ENCODE measurements at regions not wholly inside any gene's neighbourhood (a gene's known extent, or its start where the extent isn't known, plus 50 kb on each side); places are given as distances from the start of the nearest gene placed in this dataset.
"Not testable (repeated sequence)": the region's sequence is repeated elsewhere in the genome, so short reads cannot be mapped to it uniquely, and the experiment has no call there.

DNA sequence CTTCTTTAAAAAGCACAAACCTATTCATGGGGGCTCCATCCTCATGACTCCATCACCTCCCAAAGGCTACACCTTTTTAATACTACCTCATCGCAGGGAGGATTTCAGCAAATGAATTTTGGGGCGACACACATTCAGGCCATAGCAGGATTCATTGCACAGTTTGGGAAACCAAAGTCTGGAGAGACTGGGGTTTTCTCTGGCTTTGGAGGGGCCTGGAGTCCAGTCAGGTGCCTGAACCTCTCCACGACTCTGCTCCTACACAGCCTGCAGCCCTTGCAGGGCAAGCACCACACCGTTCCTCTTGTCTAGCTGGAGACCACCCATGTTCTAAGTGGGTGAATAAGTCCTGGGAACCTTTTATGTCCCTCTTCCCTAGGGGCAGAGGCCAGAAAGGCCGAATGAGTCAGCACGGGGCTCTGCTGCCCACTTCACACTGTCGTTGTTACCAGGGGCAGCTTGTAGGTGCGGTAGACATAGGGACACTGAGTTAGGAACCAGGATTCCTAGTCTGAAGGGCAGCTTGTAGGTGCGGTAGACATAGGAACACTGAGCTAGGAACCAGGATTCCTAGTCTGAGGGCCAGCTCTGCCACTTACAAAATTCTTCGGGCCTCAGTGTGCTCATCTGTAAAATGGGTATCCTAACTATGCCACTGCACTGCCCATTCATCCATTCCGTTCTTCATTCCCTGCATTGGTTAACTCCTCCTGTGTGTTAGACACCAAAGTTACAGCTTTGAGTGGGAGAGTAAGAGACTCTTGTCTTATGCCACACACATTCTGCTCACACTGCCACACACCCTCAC, 251.7 kb upstream of the B3GAT1 start:
- H3K27ac ChIP-seq: no peak overlapping the region
- H3K36me3 ChIP-seq: no peaks in the 10 kb centered on the region
- H4K20me1 ChIP-seq: no peaks in the 10 kb centered on the region
- H3K4me3 ChIP-seq: no peak overlapping the region
- no peaks in the 10 kb centered on the region for H3K27me3 ChIP-seq
- H3K9me3 ChIP-seq: peaks cover 4% of the 10 kb centered on the region
- TF ChIP-seq Cebpa-rat (IDR thresholded peaks at IDR 0.05): no peak
- H3K9ac ChIP-seq: no peak overlapping the region
- H3K4me1 ChIP-seq: no peaks in the 10 kb centered on the region
- H3K4me2 ChIP-seq: no peak overlapping the region

DNA sequence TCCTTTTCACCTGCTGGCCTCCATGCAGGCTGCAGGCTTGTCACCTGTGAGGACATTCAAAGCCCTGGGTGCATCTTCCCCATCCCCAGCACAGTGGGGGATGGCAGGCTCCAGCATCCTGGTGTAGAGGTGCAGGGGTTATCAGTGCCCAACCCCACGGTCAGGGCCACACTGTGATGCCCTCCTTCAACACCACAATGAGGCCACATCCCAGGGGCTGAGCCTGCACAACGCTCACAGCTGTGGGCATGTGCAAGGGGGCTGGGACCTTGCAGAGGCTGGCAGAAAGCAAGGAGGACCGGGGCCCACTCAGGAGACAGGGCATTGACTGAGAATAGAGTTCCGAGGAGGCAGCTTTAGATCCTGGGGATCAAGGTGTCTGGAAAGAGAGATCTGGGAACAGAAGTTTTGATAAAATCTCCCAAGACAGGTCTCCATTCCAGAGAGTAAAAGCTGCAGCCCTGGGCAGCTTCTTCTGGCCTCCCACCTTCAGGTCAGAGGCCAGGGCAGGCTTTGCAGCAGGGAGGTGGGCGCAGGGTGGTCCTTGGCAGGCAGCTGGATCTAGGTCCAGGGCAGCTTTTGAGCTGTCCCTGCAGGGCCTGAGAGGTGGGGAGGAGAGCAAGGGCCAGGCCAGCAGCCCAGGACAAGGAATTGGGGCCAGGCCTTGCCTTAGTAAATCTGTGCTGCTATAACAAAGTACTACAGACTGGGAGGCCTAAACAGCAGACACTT, 250.8 kb upstream of the B3GAT1 start:
- no peak for TF ChIP-seq Cebpa-rat (IDR thresholded peaks at IDR 0.05)
- Histone ChIP-seq H3K36me3 (no peaks in the 10 kb centered on the region), H3K27ac (no peak overlapping the region), H4K20me1 (no peaks in the 10 kb centered on the region), H3K9ac (no peak overlapping the region), H3K4me2 (no peak overlapping the region), H3K4me3 (no peak overlapping the region), H3K4me1 (no peaks in the 10 kb centered on the region), H3K27me3 (no peaks in the 10 kb centered on the region), H3K9me3 (peaks cover 4% of the 10 kb centered on the region)

- H3K27me3 ChIP-seq: no peaks in the 10 kb centered on the region
- TF ChIP-seq Cebpa-rat (IDR thresholded peaks at IDR 0.05): no peak
- H3K9ac ChIP-seq: no peak overlapping the region
- H3K4me1 ChIP-seq: no peaks in the 10 kb centered on the region
- H4K20me1 ChIP-seq: no peaks in the 10 kb centered on the region
- H3K9me3 ChIP-seq: peaks cover 4% of the 10 kb centered on the region
- H3K4me3 ChIP-seq: no peak overlapping the region
- H3K27ac ChIP-seq: no peak overlapping the region
- no peaks in the 10 kb centered on the region for H3K36me3 ChIP-seq
- H3K4me2 ChIP-seq: no peak overlapping the region
Measured at GRCh38 chr11:134661660-134662059, 249.6 kb upstream of the B3GAT1 start.

DNA sequence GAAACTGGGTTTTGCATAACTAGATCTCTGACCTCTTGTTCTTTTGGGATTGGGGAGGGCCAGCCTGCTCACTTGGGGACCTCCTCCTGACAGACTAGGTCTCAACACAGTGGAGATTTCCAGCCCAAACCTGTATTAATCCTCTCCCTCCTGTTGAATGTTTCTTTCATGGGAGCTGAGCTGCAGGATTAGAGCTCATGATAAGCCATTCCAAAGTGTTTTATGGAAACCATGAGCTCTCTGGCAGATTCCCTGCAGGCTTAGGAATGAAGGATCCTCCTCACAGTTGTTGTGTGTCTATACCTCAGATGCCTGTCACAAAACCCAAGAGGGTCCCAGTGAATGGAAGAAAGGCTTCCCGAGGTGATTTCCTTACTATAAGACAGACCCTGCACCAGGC, 248.4 kb upstream of the B3GAT1 start:
- H3K27me3 ChIP-seq: no peaks in the 10 kb centered on the region
- H3K9me3 ChIP-seq: peaks cover 4% of the 10 kb centered on the region
- no peak overlapping the region for H3K4me2 ChIP-seq
- no peak overlapping the region for H3K9ac ChIP-seq
- H3K4me1 ChIP-seq: peaks cover 3% of the 10 kb centered on the region; the same call in 1 of the 2 replicates
- no peak overlapping the region for H3K4me3 ChIP-seq
- H3K36me3 ChIP-seq: no peaks in the 10 kb centered on the region
- H4K20me1 ChIP-seq: no peaks in the 10 kb centered on the region
- no peak overlapping the region for H3K27ac ChIP-seq
- no peak for TF ChIP-seq Cebpa-rat (IDR thresholded peaks at IDR 0.05)

- no peak for TF ChIP-seq Cebpa-rat (IDR thresholded peaks at IDR 0.05)
- Histone ChIP-seq H3K9me3 (peaks cover 4% of the 10 kb centered on the region), H3K4me3 (no peak overlapping the region)
Measured at GRCh38 chr11:134659882-134660281, 247.8 kb upstream of the B3GAT1 start.

GRCh38 chr11:134658481-134659225, 246.6 kb upstream of the B3GAT1 start:
- H3K9ac ChIP-seq: no peak overlapping the region
- no peak overlapping the region for H3K27ac ChIP-seq
- no peaks in the 10 kb centered on the region for H3K27me3 ChIP-seq
- no peak for TF ChIP-seq Cebpa-rat (IDR thresholded peaks at IDR 0.05)
- H3K9me3 ChIP-seq: peaks cover 4% of the 10 kb centered on the region
- H4K20me1 ChIP-seq: no peaks in the 10 kb centered on the region
- no peak overlapping the region for H3K4me2 ChIP-seq
- peaks cover 6% of the 10 kb centered on the region; the same call in 1 of the 2 replicates for H3K4me1 ChIP-seq
- no peaks in the 10 kb centered on the region for H3K36me3 ChIP-seq
- H3K4me3 ChIP-seq: no peak overlapping the region

More at GRCh38 chr11:134659882-134660281, 247.8 kb upstream of the B3GAT1 start:
- Histone ChIP-seq H4K20me1 (no peaks in the 10 kb centered on the region), H3K4me1 (peaks cover 6% of the 10 kb centered on the region; the same call in 1 of the 2 replicates), H3K4me2 (no peak overlapping the region), H3K36me3 (no peaks in the 10 kb centered on the region), H3K27me3 (no peaks in the 10 kb centered on the region), H3K27ac (no peak overlapping the region), H3K9ac (no peak overlapping the region)

- no peaks in the 10 kb centered on the region for H3K27me3 ChIP-seq
- H3K4me1 ChIP-seq: peaks cover 6% of the 10 kb centered on the region; the same call in 1 of the 2 replicates
- no peak overlapping the region for H3K4me2 ChIP-seq
- no peaks in the 10 kb centered on the region for H4K20me1 ChIP-seq
- no peak for TF ChIP-seq Cebpa-rat (IDR thresholded peaks at IDR 0.05)
- no peak overlapping the region for H3K27ac ChIP-seq
- peaks cover 4% of the 10 kb centered on the region for H3K9me3 ChIP-seq
- no peaks in the 10 kb centered on the region for H3K36me3 ChIP-seq
- H3K4me3 ChIP-seq: no peak overlapping the region
- H3K9ac ChIP-seq: no peak overlapping the region
Measured at GRCh38 chr11:134657631-134658030, 245.6 kb upstream of the B3GAT1 start.

- Histone ChIP-seq H3K9ac (no peak overlapping the region), H3K9me3 (peaks cover 4% of the 10 kb centered on the region), H3K27me3 (no peaks in the 10 kb centered on the region), H3K4me1 (peaks cover 6% of the 10 kb centered on the region; the same call in 1 of the 2 replicates), H3K36me3 (no peaks in the 10 kb centered on the region), H3K4me2 (no peak overlapping the region), H3K4me3 (no peak overlapping the region), H3K27ac (no peak overlapping the region), H4K20me1 (no peaks in the 10 kb centered on the region)
- TF ChIP-seq Cebpa-rat (IDR thresholded peaks at IDR 0.05): no peak
Measured at GRCh38 chr11:134656861-134657540, 245.0 kb upstream of the B3GAT1 start.

DNA sequence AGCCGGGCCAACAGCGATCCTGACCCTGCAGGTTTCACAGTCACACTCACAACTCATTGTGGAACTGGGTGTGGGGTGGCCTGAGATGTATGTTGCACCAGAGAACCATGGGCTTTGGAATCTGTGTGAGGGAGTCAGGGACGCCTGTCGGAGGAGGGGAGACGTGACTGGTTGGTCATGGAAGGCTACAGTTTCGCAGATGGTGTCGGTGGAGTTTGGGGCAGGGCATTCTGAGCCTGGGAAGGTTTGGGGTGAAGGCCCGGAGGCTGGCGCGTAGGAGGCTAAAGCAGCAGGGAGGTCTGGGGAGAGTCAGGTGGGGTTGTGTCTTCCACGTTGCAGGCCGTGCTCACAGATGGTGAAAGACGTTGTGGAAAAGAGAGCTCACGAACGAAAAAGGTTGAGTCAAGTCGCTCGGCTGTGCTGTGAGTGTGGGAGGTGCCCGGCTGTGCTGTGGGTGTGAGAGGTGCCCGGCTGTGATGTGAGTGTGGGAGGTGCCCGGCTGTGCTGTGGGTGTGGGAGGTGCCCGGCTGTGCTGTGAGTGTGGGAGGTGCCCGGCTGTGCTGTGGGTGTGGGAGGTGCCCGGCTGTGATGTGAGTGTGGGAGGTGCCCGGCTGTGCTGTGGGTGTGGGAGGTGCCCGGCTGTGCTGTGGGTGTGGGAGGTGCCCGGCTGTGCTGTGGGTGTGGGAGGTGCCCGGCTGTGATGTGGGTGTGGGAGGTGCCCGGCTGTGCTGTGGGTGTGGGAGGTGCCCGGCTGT, 244.2 kb upstream of the B3GAT1 start:
- not testable (repeated sequence) for H3K4me3 ChIP-seq, H3K27ac ChIP-seq, H3K4me1 ChIP-seq, H3K4me2 ChIP-seq, H4K20me1 ChIP-seq, H3K9me3 ChIP-seq, H3K36me3 ChIP-seq, H3K27me3 ChIP-seq, H3K9ac ChIP-seq
